Activated CD4-positive, alpha-beta T cell treated with anti-CD3 and anti-CD28 coated beads, Interleukin-2, Interleukin-4, amounts not matched to agents 100 ng/mL and 50 ng/mL, durations not matched to agents 16 hours and 8 hours (primary cell): ENCODE measurements at regions not wholly inside any gene's neighbourhood (a gene's known extent, or its start where the extent isn't known, plus 50 kb on each side); places are given as distances from the start of the nearest gene placed in this dataset.

Experiments used
- DNase-seq: peaks from one replicate; pipeline ENCODE4 v3.0.0-alpha.2; 2020; ENCODE audit warnings: low spot score

DNA sequence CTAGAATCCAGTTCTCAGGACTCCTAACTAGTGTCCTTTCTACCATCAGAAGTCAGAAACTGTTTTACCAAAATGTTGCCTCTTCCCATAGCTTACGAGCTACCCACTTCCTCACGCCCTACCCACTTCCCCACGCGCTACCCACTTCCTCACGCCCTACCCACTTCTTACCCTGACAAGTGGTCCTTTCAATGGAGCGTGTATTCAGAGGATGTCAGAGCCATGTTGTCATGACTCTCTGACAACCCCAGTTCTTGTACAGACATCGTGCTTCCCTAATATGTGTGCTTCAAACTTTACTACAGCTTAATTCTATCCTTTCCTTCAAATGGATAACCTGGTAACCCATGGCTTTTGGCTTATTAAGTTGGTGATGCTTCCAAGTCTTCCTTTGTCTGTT lies 84.8 kb upstream of the PHF14 start:
- no peak for DNase-seq

DNA sequence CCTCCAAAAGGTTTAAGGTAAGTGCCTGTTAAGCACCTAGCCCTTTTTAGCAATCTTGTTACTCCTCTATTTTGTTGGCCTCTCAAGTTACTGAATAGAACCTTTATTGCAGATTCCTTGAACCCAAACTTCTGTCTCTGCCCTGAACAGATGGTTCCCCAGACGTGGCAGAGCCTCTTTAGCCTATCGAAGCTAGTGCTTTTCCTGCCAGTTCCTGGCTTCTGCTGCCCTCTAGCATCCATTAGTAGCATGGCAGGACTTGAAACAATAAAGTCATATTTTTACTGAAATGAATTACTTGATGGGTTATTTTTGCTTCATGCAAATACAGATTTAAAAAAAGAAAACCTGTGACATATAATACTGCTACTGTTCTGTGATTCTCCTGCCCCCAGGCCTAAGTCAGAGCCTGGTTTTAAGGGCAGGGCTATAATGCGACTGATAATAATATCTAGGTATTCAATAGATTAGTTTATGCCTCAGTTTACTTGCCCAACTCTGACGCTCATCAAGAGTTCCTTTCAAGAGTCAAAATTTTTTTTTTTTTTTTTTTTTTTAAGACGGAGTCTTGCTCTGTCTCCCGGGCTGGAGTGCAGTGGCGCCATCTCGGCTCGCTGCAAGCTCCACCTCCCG lies 84.3 kb upstream of the PHF14 start:
- peak; percentile 48 for DNase-seq

DNA sequence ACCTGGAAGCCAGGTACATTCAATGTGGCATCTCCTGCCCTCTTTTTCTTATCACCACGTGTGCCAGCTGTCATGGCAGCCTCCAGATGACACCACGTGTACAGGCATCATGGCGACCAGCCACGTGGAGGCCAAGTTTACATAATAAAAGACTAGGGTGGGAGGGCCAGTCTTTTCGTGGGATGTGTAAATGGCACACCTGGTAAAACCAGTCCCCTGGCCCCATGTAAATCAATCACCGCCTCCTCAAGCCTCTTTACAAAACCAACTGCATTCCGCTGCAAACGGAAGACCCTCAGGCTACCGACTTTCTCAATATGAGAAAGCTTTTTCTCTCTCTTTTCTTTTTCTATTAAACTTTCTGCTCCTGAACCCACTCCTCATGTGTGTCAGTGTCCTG lies 65.1 kb upstream of the PHF14 start:
- no peak for DNase-seq

DNA sequence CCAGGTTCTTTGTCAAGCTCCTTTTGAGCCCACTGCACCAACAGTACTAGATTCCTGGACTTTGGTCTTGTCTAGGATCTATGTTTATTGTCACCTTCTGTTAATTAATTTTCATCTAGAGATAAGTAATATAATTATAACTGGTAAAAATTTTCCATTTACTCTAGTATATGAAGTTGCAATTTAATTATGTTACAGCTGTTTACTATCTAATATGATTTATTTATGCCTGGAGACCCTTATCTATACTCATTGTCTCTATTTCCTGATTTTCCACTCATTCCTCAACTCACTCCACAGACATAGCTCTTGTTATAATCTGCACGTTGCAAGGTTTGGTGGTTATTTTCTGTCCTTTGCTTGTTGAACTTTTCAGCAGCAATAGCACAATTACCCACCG lies 63.2 kb upstream of the PHF14 start:
- DNase-seq, result no peak

DNA sequence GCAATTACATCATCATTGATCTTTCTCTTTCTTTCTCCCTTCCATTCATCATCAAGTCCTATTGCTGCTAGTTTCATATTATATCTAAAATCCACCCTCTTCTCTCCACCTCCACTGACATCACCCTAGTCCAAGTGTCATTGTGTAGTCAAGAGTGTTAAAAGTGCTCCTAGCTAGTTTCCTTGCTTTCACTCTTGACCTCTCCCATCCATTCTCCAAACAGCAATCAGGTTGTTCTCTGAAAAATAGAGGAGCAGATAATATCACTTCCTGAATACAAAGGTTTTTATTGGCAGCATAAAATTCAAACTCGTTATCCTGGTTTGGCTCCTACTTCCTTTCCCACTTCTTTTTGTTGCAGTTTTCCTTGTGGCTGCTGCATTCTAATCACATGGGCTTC lies 61.6 kb upstream of the PHF14 start:
- DNase-seq, result no peak

DNA sequence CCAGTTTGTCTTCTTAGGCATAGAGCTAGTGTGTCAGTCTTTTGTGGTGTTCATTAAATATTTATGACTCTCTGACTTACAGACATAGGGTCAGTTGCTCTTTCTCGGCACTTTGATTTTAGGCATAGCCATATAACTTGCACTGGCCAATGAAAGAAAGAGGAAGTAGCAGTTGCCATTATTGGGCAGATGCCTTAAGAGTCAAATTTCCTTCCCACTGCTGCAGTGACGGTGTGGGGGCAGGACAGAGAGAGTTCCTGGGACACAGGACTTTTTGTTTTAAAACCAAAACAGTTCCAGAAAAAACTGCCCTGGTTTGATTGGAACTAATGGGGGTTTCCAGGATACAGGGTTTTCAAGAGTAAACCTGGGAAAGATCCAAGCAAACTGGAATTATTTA lies 60.2 kb upstream of the PHF14 start:
- no peak for DNase-seq

DNA sequence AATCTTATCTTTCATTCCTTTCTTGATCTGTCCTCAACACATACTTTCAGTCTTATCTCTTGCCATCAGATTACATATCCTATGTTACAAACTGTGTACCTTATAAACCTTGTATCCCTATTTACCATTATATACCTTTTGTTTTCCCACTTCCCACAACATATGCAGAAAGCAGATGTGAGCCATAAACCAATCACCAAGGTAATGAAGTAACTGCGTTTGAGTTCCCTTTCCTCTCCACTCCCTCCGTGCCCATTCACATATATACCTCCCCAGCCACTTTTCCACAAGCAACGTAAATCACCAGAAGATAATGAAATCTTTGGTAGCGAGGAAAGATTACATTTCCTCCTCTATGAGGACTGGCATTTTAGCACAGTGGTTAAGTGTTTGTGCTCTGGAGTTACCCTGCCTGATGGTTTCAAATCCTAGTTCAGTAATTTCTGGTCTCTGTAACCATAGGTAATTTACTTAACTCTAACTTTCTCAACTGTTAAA lies 55.5 kb upstream of the PHF14 start:
- DNase-seq, result no peak

DNA sequence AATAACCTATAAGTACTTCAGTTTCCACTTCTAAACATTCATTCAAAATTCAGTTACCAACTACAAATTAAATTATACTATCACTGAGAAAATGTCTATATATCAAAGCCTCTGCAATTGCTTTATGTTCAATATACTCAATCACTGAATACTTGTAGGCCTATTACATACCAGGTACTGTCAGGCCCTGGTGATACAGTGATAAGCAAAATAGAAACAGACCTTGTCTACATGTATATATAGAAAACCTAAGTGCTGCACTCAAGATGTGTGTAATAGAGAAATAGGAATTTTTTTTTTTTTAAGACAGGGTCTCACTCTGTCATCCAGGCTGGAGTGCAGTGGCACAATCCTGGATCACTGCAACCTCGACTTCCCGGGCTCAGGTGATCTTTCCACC lies 53.7 kb upstream of the PHF14 start:
- DNase-seq, result no peak
